Cardiac septum (tissue), 1 donor: ENCODE measurements at regions not wholly inside any gene's neighbourhood (a gene's known extent, or its start where the extent isn't known, plus 50 kb on each side); places are given as distances from the start of the nearest gene placed in this dataset.
"Not testable (repeated sequence)": the region's sequence is repeated elsewhere in the genome, so short reads cannot be mapped to it uniquely, and the experiment has no call there.

Source experiments
- DNase-seq: peaks from one replicate; pipeline ENCODE4 v3.0.0-alpha.2; 2020; ENCODE audit warnings: low spot score
- intact Hi-C: fragments of 100-400 bp; cut with DNase I; formaldehyde crosslinking; loops from one replicate; pipeline ENCODE4 v1.14.0; 2022
- donor health status: DM: no; HTN: no; CAD: no.

- DNase-seq, result no peak
- intact Hi-C loops, result no loop called here
Measured at GRCh38 chr6:140040396-140040795, 665.9 kb upstream of the CITED2 start.

- intact Hi-C loops, result no loop called here
- no peak for DNase-seq
Measured at GRCh38 chr6:140039364-140039763, 664.9 kb upstream of the CITED2 start.

- intact Hi-C loops, result no loop called here
- DNase-seq, result no peak
Measured at GRCh38 chr6:140036196-140036595, 661.7 kb upstream of the CITED2 start.

- intact Hi-C loops, result no loop called here
- no peak for DNase-seq
Measured at GRCh38 chr6:140032189-140032588, 657.7 kb upstream of the CITED2 start.

- no peak for DNase-seq
- intact Hi-C loops, result no loop called here
Measured at GRCh38 chr6:140029551-140029950, 655.1 kb upstream of the CITED2 start.

- no peak for DNase-seq
- intact Hi-C loops, result no loop called here
Measured at GRCh38 chr6:140027219-140027618, 652.8 kb upstream of the CITED2 start.

- intact Hi-C loops, result no loop called here
- DNase-seq, result no peak
Measured at GRCh38 chr6:140026546-140026945, 652.1 kb upstream of the CITED2 start.

GRCh38 chr6:140025171-140025570 lies 650.7 kb upstream of the CITED2 start:
- intact Hi-C loops, result no loop called here

GRCh38 chr6:140020207-140020791 lies 645.9 kb upstream of the CITED2 start:
- intact Hi-C loops, result no loop called here
- no peak for DNase-seq

More at GRCh38 chr6:140025171-140025570, 650.7 kb upstream of the CITED2 start:
- no peak for DNase-seq

GRCh38 chr6:140018588-140018987 lies 644.1 kb upstream of the CITED2 start:
- DNase-seq, result no peak
- intact Hi-C loops, result no loop called here

- intact Hi-C loops, result no loop called here
- no peak for DNase-seq
Measured at GRCh38 chr6:140017470-140017869, 643.0 kb upstream of the CITED2 start.

- no peak for DNase-seq
- intact Hi-C loops, result no loop called here
Measured at GRCh38 chr6:140012150-140012549, 637.7 kb upstream of the CITED2 start.

GRCh38 chr6:140011537-140011936 lies 637.1 kb upstream of the CITED2 start:
- no peak for DNase-seq
- intact Hi-C loops, result no loop called here

- DNase-seq, result no peak
- intact Hi-C loops, result no loop called here
Measured at GRCh38 chr6:140009286-140009685, 634.8 kb upstream of the CITED2 start.

GRCh38 chr6:140007525-140007924 lies 633.1 kb upstream of the CITED2 start:
- intact Hi-C loops, result no loop called here
- no peak for DNase-seq

GRCh38 chr6:140003217-140003616 lies 628.8 kb upstream of the CITED2 start:
- intact Hi-C loops, result no loop called here
- no peak for DNase-seq

GRCh38 chr6:140002396-140003022 lies 628.1 kb upstream of the CITED2 start:
- DNase-seq, result no peak
- intact Hi-C loops, result no loop called here

- intact Hi-C loops, result no loop called here
- no peak for DNase-seq
Measured at GRCh38 chr6:140001821-140002341, 627.4 kb upstream of the CITED2 start.

GRCh38 chr6:140001005-140001404 lies 626.6 kb upstream of the CITED2 start:
- no peak for DNase-seq
- intact Hi-C loops, result no loop called here

- DNase-seq, intact Hi-C loops: not testable (repeated sequence)
Measured at GRCh38 chr6:139999661-140000060, 625.2 kb upstream of the CITED2 start.

GRCh38 chr6:139998478-139998877 lies 624.0 kb upstream of the CITED2 start:
- intact Hi-C loops, DNase-seq: not testable (repeated sequence)
